NOMO-1 (cell line): ENCODE measurements at regions not wholly inside any gene's neighbourhood (a gene's known extent, or its start where the extent isn't known, plus 50 kb on each side); places are given as distances from the start of the nearest gene placed in this dataset.
"Not testable (repeated sequence)": the region's sequence is repeated elsewhere in the genome, so short reads cannot be mapped to it uniquely, and the experiment has no call there.

Experiments
- DNase-seq, 2 experiments: peaks; one replicate each; lab custom pipeline; 2025; ENCODE audit not compliant: unreplicated experiment in 2 of 2; lab: John Stamatoyannopoulos, UW

GRCh38 chr7:9671979-9672917 is 1238.8 kb downstream of the NXPH1 start:
- no peak for DNase-seq

GRCh38 chr7:9680713-9681112 is 1247.3 kb downstream of the NXPH1 start:
- no peak for DNase-seq

DNA sequence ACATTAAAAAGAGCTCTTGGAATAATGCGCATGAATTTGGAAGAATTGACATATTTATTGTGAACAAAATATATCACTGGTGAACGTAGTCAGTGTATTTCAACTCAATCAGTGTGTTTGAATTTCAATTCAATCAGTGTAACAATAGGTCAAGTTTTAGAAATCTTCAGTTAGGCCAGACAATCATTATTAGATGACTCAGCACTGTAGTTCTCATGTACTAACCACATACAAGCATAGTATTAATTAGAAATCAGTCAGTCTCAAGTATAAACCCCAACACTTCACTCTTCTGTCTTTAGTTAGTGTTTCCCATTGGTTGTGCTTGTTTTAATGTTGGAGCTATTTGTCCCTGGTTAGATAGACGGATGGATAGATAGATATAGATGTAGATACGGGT is 1247.9 kb downstream of the NXPH1 start:
- DNase-seq, result no peak

- no peak for DNase-seq
Measured at GRCh38 chr7:9691286-9691685, 1257.9 kb downstream of the NXPH1 start.

GRCh38 chr7:9698375-9698774 is 1265.0 kb downstream of the NXPH1 start:
- no peak for DNase-seq

- DNase-seq, result no peak
Measured at GRCh38 chr7:9709216-9709615, 1264.5 kb upstream of the PHF14 start.

- no peak for DNase-seq
Measured at GRCh38 chr7:9711259-9711918, 1262.3 kb upstream of the PHF14 start.

DNA sequence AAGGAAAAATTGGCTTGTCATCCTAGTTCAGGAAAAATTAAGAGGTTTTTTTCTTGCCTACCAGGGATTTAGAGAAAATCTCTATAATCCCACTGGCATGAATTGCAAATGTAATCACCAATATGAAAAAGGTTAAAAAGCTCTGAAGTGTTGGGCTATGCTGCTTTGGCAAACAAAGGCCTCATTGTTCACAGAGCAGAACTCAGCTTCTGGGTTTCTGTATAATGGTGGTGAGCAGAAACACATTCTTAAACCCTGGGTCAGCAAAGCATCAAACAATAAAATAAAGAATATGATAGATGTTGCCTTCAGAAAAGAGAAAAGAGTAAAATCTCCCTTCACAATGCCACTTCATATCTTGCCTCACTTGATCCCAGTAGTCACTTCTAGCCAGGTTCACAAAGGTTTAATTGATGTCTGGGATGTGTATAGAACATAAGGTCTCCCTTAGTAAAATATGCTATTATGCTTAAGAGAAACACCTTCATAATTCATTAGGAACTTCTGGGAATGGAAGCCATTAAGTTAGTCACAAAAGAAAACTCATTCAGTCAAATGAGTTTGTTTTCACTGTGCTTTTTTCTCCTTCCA is 1255.5 kb upstream of the PHF14 start:
- DNase-seq, result no peak

- DNase-seq, result no peak
Measured at GRCh38 chr7:9719303-9719702, 1254.4 kb upstream of the PHF14 start.

GRCh38 chr7:9719721-9720120 is 1254.0 kb upstream of the PHF14 start:
- no peak for DNase-seq

GRCh38 chr7:9725940-9726663 is 1247.6 kb upstream of the PHF14 start:
- not testable (repeated sequence) for DNase-seq

DNA sequence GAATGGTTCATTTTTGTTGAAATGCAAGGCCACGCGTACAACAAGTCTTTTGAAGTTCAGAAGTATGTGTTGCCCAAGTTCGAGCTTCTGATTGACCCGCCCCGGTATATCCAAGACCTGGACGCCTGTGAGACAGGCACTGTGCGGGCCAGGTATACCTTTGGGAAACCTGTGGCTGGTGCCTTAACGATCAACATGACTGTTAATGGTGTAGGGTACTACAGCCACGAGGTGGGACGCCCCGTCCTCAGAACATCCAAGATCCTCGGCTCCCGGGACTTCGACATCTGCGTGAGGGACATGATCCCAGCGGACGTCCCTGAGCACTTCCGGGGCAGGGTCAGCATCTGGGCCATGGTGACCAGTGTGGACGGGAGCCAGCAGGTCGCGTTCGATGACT is 1246.9 kb upstream of the PHF14 start:
- DNase-seq, result not testable (repeated sequence)

DNA sequence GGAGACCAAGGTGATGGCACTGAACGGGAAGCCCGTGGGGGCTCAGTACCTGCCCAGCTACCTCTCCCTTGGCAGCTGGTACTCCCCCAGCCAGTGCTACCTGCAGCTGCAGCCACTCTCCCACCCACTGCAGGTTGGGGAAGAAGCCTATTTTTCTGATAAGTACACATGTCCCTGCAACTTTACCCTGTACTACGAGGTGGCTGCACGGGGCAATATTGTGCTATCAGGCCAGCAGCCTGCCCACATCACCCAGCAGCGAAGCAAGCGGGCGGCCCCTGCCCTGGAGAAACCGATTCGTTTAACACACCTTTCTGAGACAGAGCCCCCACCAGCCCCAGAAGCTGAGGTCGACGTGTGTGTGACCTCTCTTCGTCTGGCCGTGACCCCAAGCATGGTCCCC is 1246.2 kb upstream of the PHF14 start:
- not testable (repeated sequence) for DNase-seq

GRCh38 chr7:9728014-9728657 is 1245.5 kb upstream of the PHF14 start:
- DNase-seq, result not testable (repeated sequence)

GRCh38 chr7:9752033-9752432 is 1221.6 kb upstream of the PHF14 start:
- DNase-seq, result no peak

- no peak for DNase-seq
Measured at GRCh38 chr7:9761224-9761623, 1212.4 kb upstream of the PHF14 start.

GRCh38 chr7:9776900-9777299 is 1196.8 kb upstream of the PHF14 start:
- no peak for DNase-seq

DNA sequence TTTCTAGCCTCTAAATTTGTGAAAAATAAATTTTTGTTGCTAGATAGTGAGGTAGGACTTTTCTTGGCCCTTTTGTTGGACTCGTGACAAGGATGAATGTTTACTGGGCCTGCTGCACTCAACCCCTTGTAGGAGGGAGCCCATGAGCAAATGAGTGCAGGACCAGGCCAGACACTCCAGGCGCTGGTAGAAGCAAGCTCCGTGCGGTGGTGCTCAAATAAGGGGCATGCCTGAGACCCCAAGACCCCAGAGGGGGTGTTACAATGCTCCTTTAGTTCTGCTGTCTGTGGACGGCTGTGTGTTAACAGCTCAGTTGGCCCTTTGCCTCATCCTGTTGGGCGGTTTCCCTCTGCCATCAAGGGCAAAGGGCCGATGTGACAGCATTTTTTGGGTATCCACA is 1195.3 kb upstream of the PHF14 start:
- no peak for DNase-seq

- no peak for DNase-seq
Measured at GRCh38 chr7:9781710-9782109, 1192.0 kb upstream of the PHF14 start.

DNA sequence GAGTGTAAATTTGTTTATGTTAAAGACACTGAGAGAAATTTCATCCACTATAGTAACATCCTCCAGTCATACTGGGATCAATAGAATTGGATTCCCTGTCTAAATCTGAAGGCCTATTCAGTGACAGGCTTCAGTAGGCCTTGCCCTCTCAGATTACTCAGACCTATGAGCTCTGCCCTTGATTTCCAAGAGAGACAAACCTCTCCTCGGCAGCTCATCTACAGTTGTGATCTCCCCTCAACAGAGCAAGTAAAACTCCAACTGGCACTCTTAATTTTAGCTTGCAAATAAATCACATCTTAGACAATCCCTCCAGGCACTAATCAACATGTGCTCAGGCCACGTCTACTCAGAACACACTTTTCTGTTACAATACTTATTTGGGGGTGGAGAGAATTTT is 1191.4 kb upstream of the PHF14 start:
- no peak for DNase-seq

DNA sequence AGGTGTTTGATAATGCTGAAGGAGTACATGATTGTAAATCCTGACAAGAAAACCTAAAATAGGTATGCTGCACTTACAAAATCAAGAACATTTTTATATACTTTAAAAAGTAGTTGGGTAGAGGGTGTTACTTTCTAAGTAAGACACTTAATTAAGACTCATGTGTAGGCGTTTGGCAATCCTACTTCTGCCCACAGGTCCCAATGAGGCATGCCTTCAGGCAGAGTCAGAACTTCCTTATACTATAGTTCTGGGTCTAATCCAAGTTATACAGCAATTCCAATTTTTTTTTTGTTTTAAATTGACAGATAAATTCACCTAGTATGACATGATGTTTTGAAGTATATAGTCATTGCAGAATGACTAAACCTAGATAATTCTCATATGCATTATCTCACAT is 1188.5 kb upstream of the PHF14 start:
- no peak for DNase-seq
